Keratinocyte (primary cell): ENCODE measurements at regions not wholly inside any gene's neighbourhood (a gene's known extent, or its start where the extent isn't known, plus 50 kb on each side); places are given as distances from the start of the nearest gene placed in this dataset.

ENCODE experiments used
- DNase-seq: peaks from one replicate; pipeline ENCODE4 v3.0.0-alpha.2; 2011; ENCODE audit warnings: low read depth, missing footprints, low spot score
- FAIRE-seq: peaks from 2 replicates; lab custom pipeline; 2011; peaks lifted over from hg19 to GRCh38; lab: Jason Lieb, UNC
- H2AFZ ChIP-seq: 2 replicates; pipeline ENCODE4 v1.6.0; 2012; ENCODE audit warnings: low read length, control low read depth, inconsistent platforms; ENCODE audit not compliant: control insufficient read depth
- H3K27ac ChIP-seq: 2 replicates; pipeline ENCODE4 v1.5.1; 2011; ENCODE audit warnings: low read length; ENCODE audit not compliant: control insufficient read depth, insufficient read depth
- H3K27me3 ChIP-seq: 3 replicates; pipeline ENCODE4 v1.6.0; 2011; ENCODE audit warnings: low read length; ENCODE audit not compliant: control insufficient read depth, insufficient read depth; ENCODE audit errors: extremely low read depth
- H3K36me3 ChIP-seq, 2 experiments: 2 replicates in 1 of 2; 3 replicates in 1 of 2; pipeline ENCODE4 v1.5.1; 2011; ENCODE audit warnings: low read length in 2 of 2, mild to moderate bottlenecking in 1 of 2; ENCODE audit not compliant: control insufficient read depth in 2 of 2, insufficient read depth in 2 of 2; ENCODE audit errors: extremely low read depth in 1 of 2
- H3K4me1 ChIP-seq: 3 replicates; pipeline ENCODE4 v1.5.1; 2011; ENCODE audit warnings: low read length; ENCODE audit not compliant: control insufficient read depth, insufficient read depth; ENCODE audit errors: extremely low read depth
- H3K4me2 ChIP-seq: 3 replicates; pipeline ENCODE4 v1.6.0; 2011; ENCODE audit warnings: low read depth, low read length; ENCODE audit not compliant: control insufficient read depth, insufficient read depth; ENCODE audit errors: extremely low read depth
- H3K4me3 ChIP-seq, 3 experiments: fragments of 200-600 bp in 1 of 3; sonication (generic) in 1 of 3; 2 replicates in 2 of 3; 3 replicates in 1 of 3; pipeline ENCODE4 v1.5.1; 2011 to 2016; ENCODE audit warnings: low read length in 3 of 3, mild to moderate bottlenecking in 3 of 3, control low read depth in 2 of 3, inconsistent platforms in 1 of 3, low read depth in 1 of 3, mixed read lengths in 1 of 3, mixed run types in 1 of 3, moderate library complexity in 1 of 3; ENCODE audit not compliant: control insufficient read depth in 2 of 3, insufficient read depth in 2 of 3; ENCODE audit errors: extremely low read depth in 1 of 3
- H3K79me2 ChIP-seq: 2 replicates; pipeline ENCODE4 v1.6.0; 2012; ENCODE audit warnings: low read length; ENCODE audit not compliant: control insufficient read depth, insufficient read depth
- H3K9ac ChIP-seq: 3 replicates; pipeline ENCODE4 v1.6.0; 2011; ENCODE audit warnings: low read length; ENCODE audit not compliant: control insufficient read depth, insufficient read depth; ENCODE audit errors: extremely low read depth
- H3K9me1 ChIP-seq: 3 replicates; pipeline ENCODE4 v1.6.0; 2011; ENCODE audit warnings: low read length; ENCODE audit not compliant: control insufficient read depth, insufficient read depth; ENCODE audit errors: extremely low read depth
- H3K9me3 ChIP-seq: 2 replicates; pipeline ENCODE4 v1.5.1; 2012; ENCODE audit warnings: low read depth, low read length; ENCODE audit not compliant: control insufficient read depth
- H4K20me1 ChIP-seq: 3 replicates; pipeline ENCODE4 v1.6.0; 2011; ENCODE audit warnings: low read length; ENCODE audit not compliant: control insufficient read depth, insufficient read depth; ENCODE audit errors: extremely low read depth
- CTCF ChIP-seq, 3 experiments: IDR thresholded peaks in 1 of 3; conservative IDR thresholded peaks in 1 of 3; optimal IDR thresholded peaks in 1 of 3; 2 replicates in 2 of 3; 3 replicates in 1 of 3; pipeline versions ENCODE3 to v1.5.1; 2011; ENCODE audit warnings: low read length in 3 of 3, mild to moderate bottlenecking in 3 of 3, moderate library complexity in 2 of 3, control low read depth in 1 of 3, inconsistent platforms in 1 of 3; ENCODE audit not compliant: insufficient read depth in 2 of 3; ENCODE audit errors: extremely low read depth in 1 of 3
- EZH2 ChIP-seq: IDR thresholded peaks from one replicate; pipeline ENCODE4 v1.6.1; 2012; ENCODE audit warnings: inconsistent platforms, mild to moderate bottlenecking, low read length, moderate library complexity
- dilution Hi-C: fragments of 300-500 bp; cut with MboI; formaldehyde crosslinking; loops from one replicate; pipeline ENCODE4 v1.7.0; 2020; ENCODE audit warnings: low sequenced_read_pairs; ENCODE audit not compliant: extremely low pct_ligation_motif_present

GRCh38 chr2:241924069-241924908 is 54.8 kb downstream of the RTP5 start:
- no peak for DNase-seq
- TF ChIP-seq EZH2 = no peak
- TF ChIP-seq CTCF (optimal IDR thresholded peaks at IDR 0.05 in 1 of 3, IDR thresholded peaks at IDR 0.05 in 1 of 3, conservative IDR thresholded peaks at IDR 0.05 in 1 of 3; ENCODE audit: extremely low read depth in 1 of 3, insufficient read depth in 2 of 3, low read length in 3 of 3) = no peak
- Histone ChIP-seq H3K36me3 (no peaks in the 10 kb centered on the region), H3K4me1 (no peaks in the 10 kb centered on the region), H3K4me3 (no peak overlapping the region), H3K4me2 (no peak overlapping the region), H3K9me3 (no peaks in the 10 kb centered on the region), H3K27ac (no peak overlapping the region), H4K20me1 (no peaks in the 10 kb centered on the region), H3K9ac (no peak overlapping the region), H2AFZ (no peak overlapping the region), H3K79me2 (no peaks in the 10 kb centered on the region), H3K9me1 (no peaks in the 10 kb centered on the region), H3K27me3 (no peaks in the 10 kb centered on the region)
- FAIRE-seq = no peak
- dilution Hi-C loops = no loop called here

GRCh38 chr2:241924909-241925250 is 55.4 kb downstream of the RTP5 start:
- Histone ChIP-seq H4K20me1 (no peaks in the 10 kb centered on the region), H3K4me3 (no peak overlapping the region), H3K27ac (no peak overlapping the region), H3K36me3 (no peaks in the 10 kb centered on the region), H3K27me3 (no peaks in the 10 kb centered on the region), H3K9ac (no peak overlapping the region), H3K4me2 (no peak overlapping the region), H2AFZ (no peak overlapping the region), H3K9me3 (no peaks in the 10 kb centered on the region), H3K9me1 (no peaks in the 10 kb centered on the region), H3K4me1 (no peaks in the 10 kb centered on the region), H3K79me2 (no peaks in the 10 kb centered on the region)
- dilution Hi-C loops = no loop called here
- TF ChIP-seq EZH2 (no peak), CTCF (optimal IDR thresholded peaks at IDR 0.05 in 1 of 3, IDR thresholded peaks at IDR 0.05 in 1 of 3, conservative IDR thresholded peaks at IDR 0.05 in 1 of 3; ENCODE audit: extremely low read depth in 1 of 3, insufficient read depth in 2 of 3, low read length in 3 of 3) (no peak)
- FAIRE-seq = no peak
- no peak for DNase-seq
